RWPE2 (cell line): ENCODE measurements at regions not wholly inside any gene's neighbourhood (a gene's known extent, or its start where the extent isn't known, plus 50 kb on each side); places are given as distances from the start of the nearest gene placed in this dataset.

Experiments
- ATAC-seq: fragments of 200-7000 bp; cut with Tn5 transposase; 3 replicates; pipeline ENCODE4 v1.9.1; 2021; ENCODE audit warnings: low read depth
- DNase-seq: peaks from one replicate; pipeline ENCODE4 v3.0.0-alpha.2; 2020; ENCODE audit warnings: low spot score
- H3K27ac ChIP-seq: fragments of 450-650 bp; 2 replicates; pipeline ENCODE4 v1.5.1; 2017; ENCODE audit warnings: mild to moderate bottlenecking; ENCODE audit not compliant: poor library complexity, severe bottlenecking
- H3K27me3 ChIP-seq: fragments of 250-450 bp; sonication (Bioruptor Pico); 2 replicates; pipeline ENCODE4 v1.5.1; 2021; ENCODE audit warnings: mild to moderate bottlenecking, moderate library complexity; ENCODE audit not compliant: insufficient read depth, poor library complexity, severe bottlenecking
- H3K36me3 ChIP-seq: fragments of 250-450 bp; sonication (Bioruptor Pico); 2 replicates; pipeline ENCODE4 v1.5.1; 2020; ENCODE audit warnings: low read depth, mild to moderate bottlenecking, moderate library complexity
- H3K4me1 ChIP-seq: fragments of 250-450 bp; sonication (Bioruptor Pico); 2 replicates; pipeline ENCODE4 v1.5.1; 2021; ENCODE audit warnings: mild to moderate bottlenecking, moderate library complexity; ENCODE audit not compliant: insufficient read depth, poor library complexity, severe bottlenecking
- H3K4me3 ChIP-seq: fragments of 250-450 bp; sonication (Bioruptor Pico); 2 replicates; pipeline ENCODE4 v1.5.1; 2021; ENCODE audit warnings: mild to moderate bottlenecking, moderate library complexity; ENCODE audit not compliant: severe bottlenecking
- H3K9me3 ChIP-seq: fragments of 250-450 bp; sonication (Bioruptor Pico); 2 replicates; pipeline ENCODE4 v1.5.1; 2021; ENCODE audit warnings: mild to moderate bottlenecking, moderate library complexity; ENCODE audit not compliant: severe bottlenecking
- CTCF ChIP-seq: fragments of 450-650 bp; IDR thresholded peaks from one replicate; pipeline ENCODE4 v1.5.1; 2017; ENCODE audit warnings: mild to moderate bottlenecking, moderate library complexity; ENCODE audit not compliant: poor library complexity, severe bottlenecking

DNA sequence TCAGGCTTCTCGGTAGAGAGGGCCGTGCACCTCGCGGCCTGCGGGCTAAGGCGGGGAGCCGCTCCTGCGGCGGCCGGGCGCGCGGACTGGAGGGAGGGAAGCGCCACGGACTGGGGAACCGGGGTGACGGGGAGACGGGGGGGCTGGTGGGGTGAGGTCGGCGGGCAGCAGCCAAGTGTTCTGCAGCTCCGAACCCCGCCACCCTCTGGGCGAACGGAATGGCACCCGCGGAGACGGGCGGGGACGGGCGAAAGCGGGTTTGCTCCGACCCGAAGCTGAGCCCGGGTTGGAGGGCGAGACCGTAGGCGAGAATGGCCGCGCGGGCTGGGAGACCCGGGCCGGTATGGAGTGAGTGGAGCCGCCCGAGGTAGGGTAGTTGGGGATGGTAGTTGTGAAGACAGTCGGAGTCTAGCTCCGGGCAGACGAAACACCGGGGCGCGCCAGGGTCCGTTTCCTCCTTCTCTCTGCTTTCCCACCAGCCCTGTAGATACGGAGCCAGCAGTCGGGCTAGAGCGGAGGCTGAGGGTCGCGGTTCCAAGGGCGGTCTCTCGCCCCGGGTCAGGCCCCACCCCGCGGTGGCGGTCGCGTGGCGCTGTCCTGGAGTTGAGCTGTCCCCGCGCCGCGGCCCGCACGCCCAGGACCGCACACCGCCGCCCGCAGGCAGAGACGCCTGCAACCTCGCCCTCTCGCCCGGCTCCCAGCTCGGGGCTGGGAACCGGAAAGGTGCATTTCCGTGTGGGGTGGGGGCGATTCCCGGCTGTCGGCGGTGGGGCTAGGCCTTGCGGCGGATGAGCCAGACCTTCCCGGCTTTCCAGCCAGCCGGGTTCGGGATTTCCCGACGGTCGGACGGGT lies 160.3 kb upstream of the SIX2 start:
- H3K4me1 ChIP-seq, result peaks cover 16% of the 10 kb centered on the region
- H3K27ac ChIP-seq, result peak overlapping the region; percentile 6
- ATAC-seq (peak; percentile 47), DNase-seq (no peak)
- no peaks in the 10 kb centered on the region for H3K27me3 ChIP-seq
- H3K9me3 ChIP-seq, result no peaks in the 10 kb centered on the region
- TF ChIP-seq CTCF, result no peak
- H3K36me3 ChIP-seq, result no peaks in the 10 kb centered on the region
- peak overlapping the region; percentile 46 for H3K4me3 ChIP-seq

GRCh38 chr2:45168711-45169338 lies 159.6 kb upstream of the SIX2 start:
- TF ChIP-seq CTCF, result no peak
- H3K27me3 ChIP-seq, result no peaks in the 10 kb centered on the region
- peaks cover 12% of the 10 kb centered on the region for H3K4me1 ChIP-seq
- no peaks in the 10 kb centered on the region for H3K9me3 ChIP-seq
- DNase-seq (no peak), ATAC-seq (peak; percentile 20; the same call in 2 of the 3 replicates)
- no peaks in the 10 kb centered on the region for H3K36me3 ChIP-seq
- peak overlapping the region; percentile 46 for H3K4me3 ChIP-seq
- H3K27ac ChIP-seq, result peak overlapping the region; percentile 6

GRCh38 chr2:45167920-45168629 lies 158.8 kb upstream of the SIX2 start:
- no peak for TF ChIP-seq CTCF
- Histone ChIP-seq H3K36me3 (no peaks in the 10 kb centered on the region), H3K4me1 (peaks cover 6% of the 10 kb centered on the region), H3K4me3 (peak overlapping the region; percentile 46), H3K27me3 (no peaks in the 10 kb centered on the region), H3K9me3 (no peaks in the 10 kb centered on the region), H3K27ac (no peak overlapping the region)
- no peak for DNase-seq
- no peak for ATAC-seq

GRCh38 chr2:45166229-45166890 lies 157.1 kb upstream of the SIX2 start:
- TF ChIP-seq CTCF, result no peak
- no peak overlapping the region for H3K27ac ChIP-seq
- no peak for ATAC-seq
- H3K4me3 ChIP-seq, result no peak overlapping the region
- H3K36me3 ChIP-seq, result no peaks in the 10 kb centered on the region
- H3K9me3 ChIP-seq, result no peaks in the 10 kb centered on the region
- no peaks in the 10 kb centered on the region for H3K4me1 ChIP-seq
- DNase-seq, result no peak
- H3K27me3 ChIP-seq, result no peaks in the 10 kb centered on the region
